Stimulated activated CD8-positive, alpha-beta memory T cell treated with anti-CD3 and anti-CD28 coated beads, Interleukin-15, amount 100 ng/mL, for 48 hours (primary cell): ENCODE measurements at regions not wholly inside any gene's neighbourhood (a gene's known extent, or its start where the extent isn't known, plus 50 kb on each side); places are given as distances from the start of the nearest gene placed in this dataset.

Experiments used
- DNase-seq, 2 donors: peaks; one replicate each; pipeline ENCODE4 v3.0.0-alpha.2; 2020; ENCODE audit warnings: low read depth in 2 of 2

- no peak for DNase-seq
These were observed 87.9 kb downstream of the THBS2 start for GRCh38 chr6:169165561-169166300.

GRCh38 chr6:169164986-169165385 lies 88.7 kb downstream of the THBS2 start:
- no peak for DNase-seq

GRCh38 chr6:169164451-169164850 lies 89.2 kb downstream of the THBS2 start:
- DNase-seq, result no peak

- no peak for DNase-seq
These were observed 90.2 kb downstream of the THBS2 start for GRCh38 chr6:169163411-169163901.

- peak in 1 of 2 donors; percentile 4 for DNase-seq
These were observed 90.8 kb downstream of the THBS2 start for GRCh38 chr6:169162752-169163407.

GRCh38 chr6:169162249-169162648 lies 91.4 kb downstream of the THBS2 start:
- no peak for DNase-seq

GRCh38 chr6:169161572-169162167 lies 92.0 kb downstream of the THBS2 start:
- no peak for DNase-seq

GRCh38 chr6:169160855-169161560 lies 92.6 kb downstream of the THBS2 start:
- no peak for DNase-seq

- no peak for DNase-seq
These were observed 93.4 kb downstream of the THBS2 start for GRCh38 chr6:169160091-169160854.

GRCh38 chr6:169159331-169159730 lies 94.3 kb downstream of the THBS2 start:
- DNase-seq, result no peak

- no peak for DNase-seq
These were observed 95.0 kb downstream of the THBS2 start for GRCh38 chr6:169158691-169159090.

GRCh38 chr6:169158174-169158573 lies 95.5 kb downstream of the THBS2 start:
- no peak for DNase-seq

GRCh38 chr6:169157197-169158148 lies 96.2 kb downstream of the THBS2 start:
- DNase-seq, result no peak

- DNase-seq, result no peak
These were observed 96.9 kb downstream of the THBS2 start for GRCh38 chr6:169156793-169157147.

- DNase-seq, result no peak
These were observed 97.4 kb downstream of the THBS2 start for GRCh38 chr6:169156108-169156792.

GRCh38 chr6:169155481-169155880 lies 98.2 kb downstream of the THBS2 start:
- no peak for DNase-seq

GRCh38 chr6:169153401-169153800 lies 100.2 kb downstream of the THBS2 start:
- no peak for DNase-seq

GRCh38 chr6:169146521-169146920 lies 107.1 kb downstream of the THBS2 start:
- no peak for DNase-seq

- DNase-seq, result no peak
These were observed 107.6 kb downstream of the THBS2 start for GRCh38 chr6:169145991-169146501.

- DNase-seq, result no peak
These were observed 108.2 kb downstream of the THBS2 start for GRCh38 chr6:169145496-169145895.
